HG02840 (cell line): ENCODE measurements at regions not wholly inside any gene's neighbourhood (a gene's known extent, or its start where the extent isn't known, plus 50 kb on each side); places are given as distances from the start of the nearest gene placed in this dataset.

Experiments
- ATAC-seq: cut with Tn5 transposase; IDR thresholded peaks from one replicate; pipeline ENCODE4 v1.9.1; 2021; ENCODE audit warnings: mild to moderate bottlenecking, moderate library complexity, moderate number of reproducible peaks; ENCODE audit not compliant: unreplicated experiment, low FRiP score

DNA sequence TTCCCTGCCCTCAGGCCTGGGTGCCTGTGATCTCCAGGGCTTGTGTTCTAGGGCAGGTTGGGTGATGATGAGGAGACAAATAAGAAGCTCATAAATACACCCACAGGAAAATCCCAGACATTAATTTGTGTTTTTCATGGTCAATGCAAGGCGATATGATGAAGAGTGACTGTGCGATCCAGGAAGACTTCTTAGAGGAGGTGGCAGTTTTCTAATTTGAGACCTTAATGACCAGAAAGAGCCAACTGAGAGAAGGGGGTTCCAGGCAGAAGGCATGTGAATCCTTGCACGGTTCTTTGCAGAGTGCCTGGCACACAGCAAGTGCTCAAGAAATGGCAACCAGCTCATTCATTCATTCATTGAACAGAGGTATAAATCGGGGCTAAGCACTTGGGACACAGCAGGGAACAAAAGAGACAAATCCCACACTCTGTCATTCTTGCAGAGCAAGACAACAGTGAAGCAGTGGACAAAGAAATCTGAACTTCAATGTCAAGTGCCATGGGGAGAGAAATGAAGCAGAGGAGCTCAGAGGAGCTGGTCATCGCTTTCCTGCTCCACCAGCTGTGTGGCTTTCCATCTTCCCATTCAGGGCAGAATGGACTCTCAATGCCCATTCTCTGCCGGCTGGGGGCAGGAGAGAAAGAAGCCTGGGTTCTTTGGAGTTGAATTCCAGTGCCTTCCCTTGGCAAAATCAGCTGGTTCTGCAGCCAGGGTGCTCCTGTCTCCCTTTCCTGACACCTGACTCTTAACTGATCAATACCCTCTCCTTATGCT is 128.3 kb downstream of the AACS start:
- no peak for ATAC-seq

DNA sequence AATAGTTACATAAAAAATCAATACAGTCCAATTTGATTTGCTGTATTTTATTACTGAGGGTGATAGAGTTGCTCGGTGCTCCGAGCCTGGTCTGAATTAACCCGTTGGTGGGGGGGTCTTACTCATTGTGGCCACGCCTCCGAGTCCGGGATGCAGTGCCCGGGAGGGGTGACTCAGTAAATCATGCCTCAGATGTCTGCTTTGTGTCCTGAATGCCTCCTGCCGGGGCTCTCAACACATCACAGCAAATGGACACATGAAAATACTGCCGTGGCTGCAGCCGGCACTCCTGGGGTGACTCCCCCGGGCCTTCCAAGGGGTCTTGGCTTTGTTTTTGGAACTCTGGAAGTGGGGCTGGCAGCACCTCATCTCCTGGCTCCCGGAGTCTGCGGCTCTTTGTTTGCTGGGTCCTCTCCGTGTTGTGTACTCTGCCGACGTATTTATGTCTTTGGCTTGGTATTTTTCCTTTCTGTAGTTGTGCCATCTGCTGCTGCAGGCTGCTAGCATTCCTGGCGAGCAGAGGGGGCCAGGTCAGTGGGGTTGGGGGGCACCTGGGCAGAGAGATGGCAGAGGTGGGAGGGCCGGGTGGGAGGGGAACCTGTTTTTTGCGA is 129.0 kb downstream of the AACS start:
- no peak for ATAC-seq

DNA sequence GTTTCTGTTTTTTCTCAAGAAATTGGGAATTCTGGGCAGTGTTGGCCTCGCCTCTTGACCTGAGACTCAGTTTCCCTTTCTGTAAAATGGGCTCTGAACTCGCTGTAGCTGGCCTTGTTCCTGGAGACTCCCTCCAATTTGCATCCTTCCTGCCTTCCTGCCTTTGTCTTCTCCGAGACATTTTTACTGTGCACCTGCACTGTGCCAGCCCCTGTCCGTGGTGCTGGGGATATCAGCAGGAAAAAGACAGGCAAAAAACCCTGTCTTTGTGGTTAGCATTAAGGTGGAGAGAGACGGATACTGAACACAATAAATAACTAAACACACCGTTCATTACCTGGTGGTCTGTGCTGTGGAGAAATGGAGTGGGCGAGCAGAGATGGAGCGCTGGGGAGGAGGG is 129.8 kb downstream of the AACS start:
- ATAC-seq, result no peak

- no peak for ATAC-seq
Observed at GRCh38 chr12:125197326-125197725, 132.1 kb downstream of the AACS start.

- ATAC-seq, result no peak
Observed at GRCh38 chr12:125198652-125199051, 133.4 kb downstream of the AACS start.

GRCh38 chr12:125201090-125201489 is 135.9 kb downstream of the AACS start:
- no peak for ATAC-seq

DNA sequence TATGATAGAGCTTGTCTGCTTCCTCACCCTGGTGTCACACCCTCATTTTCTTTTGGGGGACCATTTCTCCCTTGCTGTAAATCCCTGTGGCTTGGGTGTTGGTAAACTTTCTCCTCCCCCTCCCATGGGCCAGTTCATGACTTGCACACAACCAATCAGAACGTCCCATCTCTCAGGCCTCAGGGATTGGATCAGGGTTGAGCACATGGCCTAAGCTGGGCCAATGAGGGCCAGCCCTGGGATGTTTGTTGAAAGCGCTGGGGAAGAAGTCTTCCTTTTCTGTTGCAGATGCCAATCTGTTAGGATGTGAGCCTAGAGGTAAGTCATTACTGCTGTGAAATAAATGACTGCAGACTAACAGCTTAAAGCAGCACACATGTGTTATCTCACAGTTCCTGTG is 136.7 kb downstream of the AACS start:
- no peak for ATAC-seq

DNA sequence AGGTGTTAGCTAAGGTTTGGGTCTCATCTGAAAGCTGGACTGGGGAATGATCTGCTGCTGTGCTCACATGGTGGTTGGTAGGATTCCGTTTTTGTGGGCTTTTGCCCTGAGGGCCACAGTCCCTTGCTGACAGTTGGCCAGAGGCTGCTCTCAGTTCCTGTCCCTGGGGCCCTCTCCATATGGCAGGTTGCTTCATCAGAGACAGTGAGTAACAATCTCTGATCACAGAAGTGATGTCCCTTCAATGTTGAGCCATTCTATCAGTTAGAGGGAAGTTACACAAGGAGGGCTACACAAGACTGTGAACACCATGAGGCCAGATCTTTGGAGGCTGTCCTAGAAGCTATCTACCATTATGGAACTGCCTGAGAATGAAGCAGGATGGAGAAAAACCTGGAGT is 137.2 kb downstream of the AACS start:
- no peak for ATAC-seq

DNA sequence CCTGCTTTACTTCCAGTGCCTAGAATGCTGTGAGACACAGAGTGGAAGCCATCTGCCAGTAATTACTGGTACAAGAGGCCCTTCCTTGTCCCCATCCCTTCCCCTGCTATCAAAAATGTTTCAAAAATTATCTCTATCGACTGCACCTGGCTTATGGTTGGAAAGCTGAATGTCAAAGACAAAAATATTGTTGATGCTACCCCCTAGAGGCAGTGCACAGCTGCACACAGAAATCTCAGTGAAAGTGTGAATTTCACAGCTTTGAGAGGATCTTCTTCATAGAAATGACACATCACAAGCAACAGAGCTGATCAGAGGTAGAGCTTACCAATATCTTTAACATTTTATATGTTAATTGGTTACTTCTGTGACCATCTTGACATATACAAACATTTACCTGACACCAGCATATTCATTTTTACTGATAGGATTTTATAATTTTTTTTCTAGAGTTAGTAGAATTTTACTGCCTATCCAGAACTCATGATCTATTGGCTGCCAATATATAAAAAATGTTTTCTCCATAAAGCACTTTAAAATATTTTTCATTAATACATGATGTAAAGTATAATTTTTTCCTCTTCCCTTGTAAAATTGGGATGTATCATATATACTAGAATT is 138.0 kb downstream of the AACS start:
- no peak for ATAC-seq

DNA sequence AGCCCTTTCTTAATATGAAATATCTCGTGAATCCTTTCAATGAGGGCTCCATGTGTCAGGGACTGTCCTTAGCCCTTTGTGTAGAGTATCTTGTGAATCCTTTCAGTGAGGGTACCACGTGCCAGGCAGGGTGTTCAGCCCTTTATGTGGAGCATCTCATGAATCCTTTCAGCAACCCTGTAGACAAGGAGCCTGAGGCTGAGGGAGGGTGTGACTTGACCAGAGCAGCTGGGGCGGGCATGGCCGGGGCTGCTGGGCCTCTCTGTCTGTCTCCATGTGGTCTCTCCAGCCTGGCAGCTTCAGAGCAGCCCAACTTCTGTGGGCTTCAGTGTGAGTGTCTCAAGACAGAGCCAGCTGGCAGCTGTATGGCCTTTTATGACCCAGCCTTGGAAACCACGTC is 140.2 kb downstream of the AACS start:
- no peak for ATAC-seq

GRCh38 chr12:125206711-125207110 is 141.5 kb downstream of the AACS start:
- ATAC-seq, result no peak

- ATAC-seq, result no peak
Observed at GRCh38 chr12:125208334-125208733, 143.1 kb downstream of the AACS start.

- no peak for ATAC-seq
Observed at GRCh38 chr12:125208942-125209341, 143.7 kb downstream of the AACS start.

- ATAC-seq, result no peak
Observed at GRCh38 chr12:125210104-125210755, 145.0 kb downstream of the AACS start.

DNA sequence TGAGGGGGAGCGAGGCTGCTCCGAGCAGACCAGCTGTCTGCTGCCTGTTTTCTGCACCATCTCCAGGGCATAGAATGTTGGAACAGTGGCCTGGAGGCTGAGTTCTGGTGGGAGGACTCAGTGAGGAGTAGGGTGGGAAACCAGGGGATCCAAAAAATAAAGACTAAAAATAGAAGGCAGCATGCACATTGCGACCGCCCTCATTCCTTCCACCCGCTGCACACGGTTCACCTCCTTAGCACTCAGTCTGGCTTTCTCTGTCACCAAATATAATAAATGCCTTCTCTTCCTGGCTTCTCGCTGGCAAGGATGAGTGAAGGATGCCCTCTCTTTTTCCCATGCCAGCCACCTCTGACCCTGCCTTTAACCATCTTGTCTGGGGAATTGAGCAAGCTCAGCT is 146.2 kb downstream of the AACS start:
- ATAC-seq, result no peak

DNA sequence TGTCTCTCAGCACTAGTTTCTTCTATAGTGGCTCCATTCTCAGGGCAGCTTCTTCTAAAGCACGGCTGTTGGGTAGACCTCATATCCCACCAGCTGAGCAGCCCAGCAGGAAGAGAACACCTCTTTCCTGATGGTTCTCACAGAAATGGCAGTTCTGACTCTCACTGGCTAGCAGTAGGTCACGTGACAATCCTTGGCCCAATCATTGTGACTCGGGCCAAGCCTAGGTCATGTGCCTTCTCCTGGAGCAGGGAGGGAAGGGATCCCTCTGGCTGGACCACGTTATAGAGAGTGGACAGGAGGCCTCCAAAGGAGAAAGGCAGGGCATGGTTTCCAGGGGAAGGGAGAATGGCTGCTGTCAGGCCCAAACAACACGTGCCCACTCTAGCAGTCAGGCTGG is 149.1 kb downstream of the AACS start:
- ATAC-seq, result no peak

DNA sequence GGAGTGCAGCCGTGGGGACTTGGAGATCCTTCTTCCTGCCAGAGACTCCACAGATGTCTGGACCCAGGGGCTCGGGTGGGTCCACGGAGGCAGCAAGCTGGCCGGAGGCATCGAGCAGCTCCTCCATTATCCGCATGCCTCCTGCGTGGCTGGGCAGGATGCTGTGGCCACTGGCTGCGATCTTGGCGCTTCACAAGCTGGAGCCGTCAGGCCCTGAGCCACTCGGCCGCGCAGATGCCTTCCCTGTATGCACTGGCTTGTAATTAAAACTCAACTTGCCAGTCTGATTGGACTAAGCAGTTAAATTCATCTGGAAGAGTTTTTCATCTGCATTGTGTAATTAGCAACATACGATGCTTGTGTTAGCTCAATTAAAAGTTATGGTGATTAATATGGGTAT is 151.5 kb downstream of the AACS start:
- ATAC-seq, result no peak

DNA sequence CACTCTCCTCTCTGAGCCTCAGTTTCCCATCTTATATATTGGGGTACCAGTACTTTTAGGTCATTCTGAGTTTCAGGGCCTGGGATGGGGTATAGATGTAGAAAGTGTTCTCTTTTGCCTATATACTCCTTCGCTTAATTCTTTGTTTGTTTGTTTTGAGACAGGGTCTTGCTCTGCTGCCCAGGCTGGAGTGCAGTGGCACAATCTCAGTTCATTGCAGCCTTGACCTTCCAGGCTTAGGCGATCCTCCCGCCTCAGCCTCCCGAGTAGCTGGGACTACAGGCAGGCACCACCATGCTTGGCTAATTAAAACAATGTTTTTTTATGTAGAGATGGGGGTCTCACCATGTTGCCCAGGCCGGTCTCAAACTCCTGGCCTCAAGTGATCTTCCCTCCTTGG is 152.1 kb downstream of the AACS start:
- ATAC-seq, result no peak

GRCh38 chr12:125218952-125219351 is 153.7 kb downstream of the AACS start:
- no peak for ATAC-seq

DNA sequence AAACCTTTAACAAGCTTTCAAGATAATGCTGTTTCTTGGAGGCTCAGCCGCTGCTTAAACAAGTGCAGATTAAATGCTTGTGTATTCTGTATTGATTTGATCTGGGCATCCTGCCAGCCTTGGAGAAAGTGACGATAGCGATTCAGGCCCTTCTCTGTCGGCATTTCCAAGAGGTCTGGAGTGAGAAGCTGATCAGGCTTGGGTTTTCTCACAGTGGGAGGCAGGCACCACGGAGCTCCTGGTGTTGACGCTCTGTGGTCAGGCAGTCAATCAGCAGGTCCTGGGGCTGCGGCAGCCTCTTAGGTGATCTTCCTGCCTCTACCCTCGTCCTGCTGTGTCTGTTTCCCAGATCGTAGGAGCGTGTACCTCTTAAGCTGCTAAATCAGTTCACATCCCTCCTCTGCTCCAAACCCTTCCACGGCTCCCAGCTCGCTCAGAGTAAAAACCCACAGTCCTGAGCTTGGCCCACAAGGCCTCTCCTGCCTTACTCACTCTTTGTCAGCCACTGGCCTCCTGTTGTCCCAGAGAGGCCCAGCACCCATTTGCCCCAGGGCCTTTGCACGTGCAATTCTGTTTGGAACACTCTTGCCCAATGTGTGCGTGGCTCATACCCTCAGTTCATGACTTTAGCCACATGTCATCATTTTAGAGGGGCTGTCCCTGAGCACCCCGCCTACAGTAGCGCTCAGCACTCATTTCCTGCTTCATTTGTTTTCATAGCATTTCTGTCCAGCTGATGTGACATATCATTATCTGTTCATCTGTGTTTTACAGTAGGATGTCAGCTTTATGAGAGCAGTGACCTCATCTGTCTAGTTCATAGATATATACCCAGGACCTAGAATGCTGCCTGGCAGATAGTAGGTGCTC is 155.4 kb downstream of the AACS start:
- no peak for ATAC-seq
